ENCODE measurements at regions not wholly inside any gene's neighbourhood (a gene's known extent, or its start where the extent isn't known, plus 50 kb on each side); places are given as distances from the start of the nearest gene placed in this dataset.

DNA sequence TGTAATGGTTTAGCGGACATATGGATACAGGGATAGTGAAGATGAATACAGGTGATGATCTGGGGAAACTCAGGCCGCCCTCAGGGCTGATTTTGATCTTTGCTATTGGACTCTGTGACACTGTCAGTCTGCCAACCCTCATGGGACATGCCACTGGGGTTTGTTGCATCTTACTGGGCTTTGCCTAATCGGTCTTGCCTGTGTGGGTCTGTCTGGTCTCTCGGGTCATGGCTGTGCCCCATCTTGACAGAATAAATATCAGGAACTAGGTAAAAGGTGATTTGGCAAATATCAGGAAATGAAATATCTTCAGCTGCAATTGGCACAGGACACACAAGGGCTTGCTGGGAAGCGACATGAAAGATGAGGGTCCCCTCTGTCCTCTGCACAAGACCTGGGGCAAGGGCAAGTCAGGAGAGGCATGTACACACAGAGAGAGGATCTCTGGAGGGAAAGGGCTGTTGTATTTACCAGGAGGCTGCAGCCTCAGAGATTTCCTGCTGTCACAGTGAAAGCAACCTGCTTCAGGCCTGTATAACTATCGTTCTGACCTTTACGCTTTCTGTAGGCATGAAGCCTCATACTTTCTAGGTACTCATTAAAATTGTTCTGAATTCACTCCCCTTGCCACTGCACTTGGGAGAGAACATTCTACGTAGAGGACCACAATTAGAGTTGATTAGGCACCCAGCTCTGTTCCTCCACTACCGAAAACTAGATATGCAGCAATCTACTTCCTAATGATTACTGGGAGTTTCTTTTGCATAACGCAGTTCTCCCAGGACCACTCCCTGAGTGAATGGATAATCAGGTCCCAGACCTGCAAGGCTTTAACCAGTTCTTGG is 52.0 kb upstream of the GADD45A start:
- H2AFZ ChIP-seq (ENCODE audit: low read depth, low read length) = no peak overlapping the region
- no peaks in the 10 kb centered on the region for H3K79me2 ChIP-seq (replicated peaks; ENCODE audit: insufficient read depth, low read length)
- H3K27me3 ChIP-seq (ENCODE audit: insufficient read depth, low read depth, low read length) = no peaks in the 10 kb centered on the region
- H3K9ac ChIP-seq (ENCODE audit: low read length) = no peak overlapping the region
- H3K27ac ChIP-seq (ENCODE audit: low read length) = no peak overlapping the region
- no peaks in the 10 kb centered on the region for H3K9me2 ChIP-seq (ENCODE audit: insufficient read depth, low read length)
- no peak overlapping the region for H3K4me2 ChIP-seq (ENCODE audit: low read length)
- no peaks in the 10 kb centered on the region for H4K20me1 ChIP-seq (ENCODE audit: insufficient read depth)
- no peaks in the 10 kb centered on the region for H3K9me3 ChIP-seq (ENCODE audit: low read length)
- no peaks in the 10 kb centered on the region for H3F3A ChIP-seq (ENCODE audit: insufficient read depth, low read length, poor library complexity, severe bottlenecking)
- TF ChIP-seq TAF1 (IDR thresholded peaks at IDR 0.05; ENCODE audit: low read depth) (no peak), CTCF (IDR thresholded peaks at IDR 0.05; ENCODE audit: poor library complexity, severe bottlenecking) (no peak), MXI1 (conservative IDR thresholded peaks at IDR 0.05; ENCODE audit: poor library complexity, severe bottlenecking) (no peak), SMC3 (conservative IDR thresholded peaks at IDR 0.05; ENCODE audit: poor library complexity) (no peak), POLR2AphosphoS5 (IDR thresholded peaks at IDR 0.05) (no peak), EZH2 (IDR thresholded peaks at IDR 0.05; ENCODE audit: borderline replicate concordance, insufficient read depth, low read length, poor library complexity, severe bottlenecking) (no peak), RAD21 (conservative IDR thresholded peaks at IDR 0.05) (no peak), EP300 (conservative IDR thresholded peaks at IDR 0.05; ENCODE audit: poor library complexity, severe bottlenecking) (no peak), REST (IDR thresholded peaks at IDR 0.05; ENCODE audit: borderline replicate concordance) (no peak)
- H3K36me3 ChIP-seq (ENCODE audit: insufficient read depth, low read length) = no peaks in the 10 kb centered on the region
- no peak overlapping the region for H3K4me3 ChIP-seq (ENCODE audit: low read length)

DNA sequence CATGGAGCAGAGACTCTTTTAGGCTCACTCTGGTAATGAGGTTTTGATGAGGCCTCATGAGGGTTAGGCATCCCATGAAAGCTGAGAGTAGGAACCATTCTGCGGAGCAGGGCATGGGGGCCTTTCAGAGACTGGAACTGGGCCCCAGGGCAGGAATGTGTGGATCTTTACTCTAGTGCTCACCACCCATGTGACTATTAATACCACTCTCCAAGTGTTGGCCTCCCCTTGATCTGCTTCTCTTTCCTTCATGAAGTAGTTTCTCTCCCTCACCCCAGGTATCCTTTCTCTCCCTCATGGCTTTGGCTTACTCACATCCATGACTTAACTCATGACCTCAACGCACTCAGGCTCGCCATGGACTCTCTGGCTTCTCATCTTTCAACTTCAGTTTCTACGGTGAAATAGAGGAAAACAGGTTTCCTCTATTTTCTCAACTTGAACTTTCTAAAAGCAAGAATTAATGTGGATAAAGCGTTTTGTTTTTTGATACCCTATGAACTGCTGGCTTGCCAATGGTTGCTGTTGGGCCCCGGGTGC is 50.5 kb upstream of the GADD45A start:
- TF ChIP-seq CTCF (IDR thresholded peaks at IDR 0.05; ENCODE audit: poor library complexity, severe bottlenecking) (no peak), REST (IDR thresholded peaks at IDR 0.05; ENCODE audit: borderline replicate concordance) (no peak), SMC3 (conservative IDR thresholded peaks at IDR 0.05; ENCODE audit: poor library complexity) (no peak), EZH2 (IDR thresholded peaks at IDR 0.05; ENCODE audit: borderline replicate concordance, insufficient read depth, low read length, poor library complexity, severe bottlenecking) (no peak), EP300 (conservative IDR thresholded peaks at IDR 0.05; ENCODE audit: poor library complexity, severe bottlenecking) (no peak), RAD21 (conservative IDR thresholded peaks at IDR 0.05) (no peak), TAF1 (IDR thresholded peaks at IDR 0.05; ENCODE audit: low read depth) (no peak), POLR2AphosphoS5 (IDR thresholded peaks at IDR 0.05) (no peak), MXI1 (conservative IDR thresholded peaks at IDR 0.05; ENCODE audit: poor library complexity, severe bottlenecking) (no peak)
- H3K4me2 ChIP-seq (ENCODE audit: low read length) = no peak overlapping the region
- H3K27ac ChIP-seq (ENCODE audit: low read length) = no peak overlapping the region
- H3K9ac ChIP-seq (ENCODE audit: low read length) = no peak overlapping the region
- no peaks in the 10 kb centered on the region for H3F3A ChIP-seq (ENCODE audit: insufficient read depth, low read length, poor library complexity, severe bottlenecking)
- H3K9me2 ChIP-seq (ENCODE audit: insufficient read depth, low read length) = no peaks in the 10 kb centered on the region
- H3K79me2 ChIP-seq (replicated peaks; ENCODE audit: insufficient read depth, low read length) = no peaks in the 10 kb centered on the region
- H3K36me3 ChIP-seq (ENCODE audit: insufficient read depth, low read length) = no peaks in the 10 kb centered on the region
- no peaks in the 10 kb centered on the region for H3K27me3 ChIP-seq (ENCODE audit: insufficient read depth, low read depth, low read length)
- no peak overlapping the region for H3K4me3 ChIP-seq (ENCODE audit: low read length)
- no peak overlapping the region for H2AFZ ChIP-seq (ENCODE audit: low read depth, low read length)
- no peaks in the 10 kb centered on the region for H4K20me1 ChIP-seq (ENCODE audit: insufficient read depth)
- H3K9me3 ChIP-seq (ENCODE audit: low read length) = no peaks in the 10 kb centered on the region

Data from neural cell (in vitro differentiated cells).